ENCODE measurements at regions not wholly inside any gene's neighbourhood (a gene's known extent, or its start where the extent isn't known, plus 50 kb on each side); places are given as distances from the start of the nearest gene placed in this dataset.
"Not testable (repeated sequence)": the region's sequence is repeated elsewhere in the genome, so short reads cannot be mapped to it uniquely, and the experiment has no call there.

- in situ Hi-C loops (cut with MboI); H3K36me3 ChIP-seq (ENCODE audit: low read depth); H3K4me1 ChIP-seq (ENCODE audit: insufficient read depth); H4K20me1 ChIP-seq (ENCODE audit: insufficient read depth); H3F3A ChIP-seq (ENCODE audit: insufficient read depth); H3K27me3 ChIP-seq (replicated peaks; ENCODE audit: insufficient read depth); H3K9me2 ChIP-seq (ENCODE audit: insufficient read depth); H3K9me3 ChIP-seq (ENCODE audit: low read depth); H3K9ac ChIP-seq; DNase-seq; H2AFZ ChIP-seq; H3K4me3 ChIP-seq; H3K79me2 ChIP-seq (ENCODE audit: insufficient read depth); H3K27ac ChIP-seq; H3K4me2 ChIP-seq (ENCODE audit: unreplicated experiment): not testable (repeated sequence)
- WGBS, 2 experiments (ENCODE audit: low coverage in 1 of 2, low lambda C conversion rate in 2 of 2, missing lambda C conversion rate in 2 of 2): 85 to 98% methylated on average over 3 to 5 of the region's 5 CpGs
Observed at GRCh38 chr16:21368973-21369942, 91.2 kb upstream of the CRYM start.

DNA sequence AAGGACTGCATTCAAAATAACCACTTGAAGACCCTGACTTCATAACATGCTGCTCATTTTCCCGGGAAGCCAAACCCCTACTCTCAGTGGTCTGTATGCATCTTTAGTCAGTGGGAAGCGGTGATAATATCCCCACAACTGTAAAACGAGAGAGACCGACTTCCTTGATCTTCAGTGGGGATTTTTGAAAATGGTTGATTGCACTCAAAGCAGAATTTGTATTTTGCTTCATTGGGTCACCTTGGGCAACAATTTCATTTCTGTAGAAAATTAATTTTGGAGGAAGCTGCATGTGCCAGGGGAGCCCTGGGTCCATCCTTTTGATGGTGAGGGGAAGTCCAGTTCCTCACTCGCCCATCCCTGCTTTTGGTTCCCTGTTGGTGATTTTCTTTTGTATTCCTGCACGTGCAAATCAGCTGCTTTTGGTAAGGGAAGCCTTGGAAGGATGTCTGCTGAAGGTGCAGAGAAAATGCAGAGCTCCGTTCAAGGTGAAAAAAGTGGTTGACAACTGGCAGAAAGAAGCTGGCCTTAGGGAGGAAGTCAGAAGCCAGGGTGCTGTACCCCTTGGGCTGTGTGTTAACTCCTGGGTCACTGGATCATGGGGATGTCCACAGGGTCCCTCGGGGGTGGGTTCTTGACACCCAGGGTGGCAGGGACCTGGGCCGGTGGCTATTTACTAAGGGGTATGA is 89.8 kb upstream of the CRYM start:
- H4K20me1 ChIP-seq (ENCODE audit: insufficient read depth); H3K36me3 ChIP-seq (ENCODE audit: low read depth); in situ Hi-C loops (cut with MboI); H3K4me1 ChIP-seq (ENCODE audit: insufficient read depth); H2AFZ ChIP-seq; H3K9ac ChIP-seq; H3K4me2 ChIP-seq (ENCODE audit: unreplicated experiment); H3K9me2 ChIP-seq (ENCODE audit: insufficient read depth); H3K9me3 ChIP-seq (ENCODE audit: low read depth); H3K27ac ChIP-seq; H3F3A ChIP-seq (ENCODE audit: insufficient read depth); H3K4me3 ChIP-seq; H3K79me2 ChIP-seq (ENCODE audit: insufficient read depth); DNase-seq; H3K27me3 ChIP-seq (replicated peaks; ENCODE audit: insufficient read depth): not testable (repeated sequence)
- 83 to 89% methylated on average over 7 to 9 of the region's 9 CpGs for WGBS, 2 experiments (ENCODE audit: low coverage in 1 of 2, low lambda C conversion rate in 2 of 2, missing lambda C conversion rate in 2 of 2)

DNA sequence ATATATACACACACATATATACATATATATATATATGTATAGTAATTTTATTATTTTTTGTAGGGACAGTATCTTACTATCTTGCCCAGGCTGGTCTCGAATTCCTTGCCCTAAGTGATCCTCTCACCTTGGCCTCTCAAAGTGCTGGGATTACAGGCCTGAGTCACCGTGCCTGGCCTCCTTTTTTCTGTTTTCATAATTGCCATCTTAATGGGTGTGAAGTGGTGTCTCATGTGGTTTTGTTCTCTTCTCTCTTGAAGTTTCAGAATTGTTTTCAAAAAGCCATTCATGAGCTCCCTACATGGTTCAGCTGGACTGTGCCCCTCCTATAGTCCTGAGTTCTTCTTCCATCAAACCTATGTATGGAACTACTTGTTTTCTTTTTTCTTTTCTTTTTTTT is 88.9 kb upstream of the CRYM start:
- H3K4me3 ChIP-seq; in situ Hi-C loops (cut with MboI); H3K4me2 ChIP-seq (ENCODE audit: unreplicated experiment); H3K36me3 ChIP-seq (ENCODE audit: low read depth); H4K20me1 ChIP-seq (ENCODE audit: insufficient read depth); H3K9ac ChIP-seq; H2AFZ ChIP-seq; H3K27me3 ChIP-seq (replicated peaks; ENCODE audit: insufficient read depth); H3K9me2 ChIP-seq (ENCODE audit: insufficient read depth); H3K4me1 ChIP-seq (ENCODE audit: insufficient read depth); H3K27ac ChIP-seq; DNase-seq; H3K79me2 ChIP-seq (ENCODE audit: insufficient read depth); H3K9me3 ChIP-seq (ENCODE audit: low read depth); H3F3A ChIP-seq (ENCODE audit: insufficient read depth): not testable (repeated sequence)
- WGBS, 2 experiments (ENCODE audit: low coverage in 1 of 2, low lambda C conversion rate in 2 of 2, missing lambda C conversion rate in 2 of 2): 80 to 89% methylated on average over 2 of the region's 2 CpGs

- H3K9me3 ChIP-seq (ENCODE audit: low read depth); H3K27ac ChIP-seq; H3K36me3 ChIP-seq (ENCODE audit: low read depth); H3K79me2 ChIP-seq (ENCODE audit: insufficient read depth); H3K27me3 ChIP-seq (replicated peaks; ENCODE audit: insufficient read depth); H3F3A ChIP-seq (ENCODE audit: insufficient read depth); H2AFZ ChIP-seq; H4K20me1 ChIP-seq (ENCODE audit: insufficient read depth); in situ Hi-C loops (cut with MboI); H3K9me2 ChIP-seq (ENCODE audit: insufficient read depth); DNase-seq; H3K9ac ChIP-seq; H3K4me2 ChIP-seq (ENCODE audit: unreplicated experiment); H3K4me3 ChIP-seq: not testable (repeated sequence)
- peaks cover 21% of the 10 kb centered on the region for H3K4me1 ChIP-seq (ENCODE audit: insufficient read depth)
- 85 to 90% methylated on average over 4 of the region's 4 CpGs for WGBS, 2 experiments (ENCODE audit: low coverage in 1 of 2, low lambda C conversion rate in 2 of 2, missing lambda C conversion rate in 2 of 2)
Observed at GRCh38 chr16:21365541-21365940, 87.5 kb upstream of the CRYM start.

DNA sequence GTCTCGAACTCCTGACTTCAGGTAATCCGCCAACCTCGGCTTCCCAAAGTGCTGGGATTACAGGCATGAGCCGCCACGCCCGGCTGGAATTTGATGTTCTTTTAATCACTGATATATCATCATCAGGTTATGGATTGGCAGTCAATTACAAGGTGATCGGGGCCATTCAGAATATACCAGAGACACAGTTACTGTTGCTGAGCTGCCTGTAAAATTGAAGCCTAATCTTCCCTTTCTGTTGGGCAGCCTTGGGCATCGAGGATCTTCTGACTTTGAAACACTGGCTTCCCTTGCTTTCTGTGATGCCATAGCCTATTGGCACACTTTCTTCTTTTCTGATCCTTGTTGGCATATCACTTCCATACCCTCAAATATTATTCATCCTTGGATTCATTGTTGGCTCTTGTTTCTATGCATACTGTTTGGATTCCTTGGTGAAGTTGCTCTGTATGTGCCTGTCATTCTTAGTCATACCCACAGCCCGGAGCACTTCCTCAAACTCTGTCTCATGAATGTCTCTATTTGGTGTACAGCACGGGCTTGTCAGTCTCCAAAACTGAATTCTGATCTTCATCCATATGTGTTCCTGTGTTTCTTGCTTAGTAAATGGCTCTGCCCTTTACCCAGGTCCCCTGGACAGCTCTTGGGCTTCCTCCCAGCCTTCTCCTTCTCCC is 85.6 kb upstream of the CRYM start:
- H3K9ac ChIP-seq: peak overlapping the region; percentile 46
- peak overlapping the region; percentile 76 for H3K27ac ChIP-seq
- H3K36me3 ChIP-seq (ENCODE audit: low read depth); H3K9me3 ChIP-seq (ENCODE audit: low read depth); H3K79me2 ChIP-seq (ENCODE audit: insufficient read depth); H2AFZ ChIP-seq; H3K9me2 ChIP-seq (ENCODE audit: insufficient read depth); H3K4me3 ChIP-seq; H4K20me1 ChIP-seq (ENCODE audit: insufficient read depth); H3K27me3 ChIP-seq (replicated peaks; ENCODE audit: insufficient read depth); H3F3A ChIP-seq (ENCODE audit: insufficient read depth); in situ Hi-C loops (cut with MboI): not testable (repeated sequence)
- peaks cover 21% of the 10 kb centered on the region for H3K4me1 ChIP-seq (ENCODE audit: insufficient read depth)
- WGBS, 2 experiments (ENCODE audit: low coverage in 1 of 2, low lambda C conversion rate in 2 of 2, missing lambda C conversion rate in 2 of 2): 71 to 74% methylated on average over 10 of the region's 10 CpGs
- DNase-seq: peak; percentile 81
- peak overlapping the region; percentile 22 for H3K4me2 ChIP-seq (ENCODE audit: unreplicated experiment)

GRCh38 chr16:21361612-21362227 is 83.6 kb upstream of the CRYM start:
- H4K20me1 ChIP-seq (ENCODE audit: insufficient read depth); H3K27me3 ChIP-seq (replicated peaks; ENCODE audit: insufficient read depth); H3K4me3 ChIP-seq; H2AFZ ChIP-seq; H3K36me3 ChIP-seq (ENCODE audit: low read depth); H3K9me2 ChIP-seq (ENCODE audit: insufficient read depth); in situ Hi-C loops (cut with MboI); H3F3A ChIP-seq (ENCODE audit: insufficient read depth); H3K9me3 ChIP-seq (ENCODE audit: low read depth); H3K79me2 ChIP-seq (ENCODE audit: insufficient read depth): not testable (repeated sequence)
- H3K4me2 ChIP-seq (ENCODE audit: unreplicated experiment): peak overlapping the region; percentile 23
- H3K9ac ChIP-seq: 0 out of 2 replicates have a peak overlapping the region, but pooled peaks have one; percentile 25
- H3K27ac ChIP-seq: peak overlapping the region; percentile 53
- H3K4me1 ChIP-seq (ENCODE audit: insufficient read depth): peaks cover 21% of the 10 kb centered on the region
- DNase-seq: peak; percentile 56
- 31 to 33% methylated on average over 8 to 9 of the region's 9 CpGs for WGBS, 2 experiments (ENCODE audit: low coverage in 1 of 2, low lambda C conversion rate in 2 of 2, missing lambda C conversion rate in 2 of 2)

DNA sequence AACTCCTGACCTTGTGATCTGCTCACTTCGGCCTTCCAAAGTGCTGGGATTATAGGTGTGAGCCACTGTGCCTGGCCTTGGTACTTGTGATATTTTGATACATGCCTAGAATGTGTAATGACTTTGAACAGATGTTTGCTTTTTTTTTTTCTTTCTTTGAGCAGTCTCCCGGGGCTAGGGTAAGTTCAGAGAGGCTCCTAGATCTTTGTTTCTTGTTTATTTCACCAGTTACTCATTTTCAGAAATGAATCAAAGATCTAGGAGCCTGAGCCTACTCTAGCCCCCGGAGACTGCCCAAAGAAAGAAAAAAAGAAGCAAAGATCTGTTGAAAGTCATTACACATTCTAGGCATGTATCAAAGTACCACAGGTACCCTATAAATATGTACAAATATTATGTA is 83.0 kb upstream of the CRYM start:
- H3K9me2 ChIP-seq (ENCODE audit: insufficient read depth); H3K79me2 ChIP-seq (ENCODE audit: insufficient read depth); H3K27ac ChIP-seq; H3F3A ChIP-seq (ENCODE audit: insufficient read depth); H3K4me3 ChIP-seq; H2AFZ ChIP-seq; H3K27me3 ChIP-seq (replicated peaks; ENCODE audit: insufficient read depth); H3K36me3 ChIP-seq (ENCODE audit: low read depth); in situ Hi-C loops (cut with MboI); H3K9me3 ChIP-seq (ENCODE audit: low read depth); H3K9ac ChIP-seq; H3K4me2 ChIP-seq (ENCODE audit: unreplicated experiment); H4K20me1 ChIP-seq (ENCODE audit: insufficient read depth): not testable (repeated sequence)
- 53 to 59% methylated on average over 3 of the region's 3 CpGs for WGBS, 2 experiments (ENCODE audit: low coverage in 1 of 2, low lambda C conversion rate in 2 of 2, missing lambda C conversion rate in 2 of 2)
- peaks cover 21% of the 10 kb centered on the region for H3K4me1 ChIP-seq (ENCODE audit: insufficient read depth)
- peak; percentile 6 for DNase-seq

All from GM23248 (cell line).